CD4-positive, alpha-beta T cell treated with Interleukin-10 for 1 hour (primary cell): ENCODE measurements at regions not wholly inside any gene's neighbourhood (a gene's known extent, or its start where the extent isn't known, plus 50 kb on each side); places are given as distances from the start of the nearest gene placed in this dataset.
"Not testable (repeated sequence)": the region's sequence is repeated elsewhere in the genome, so short reads cannot be mapped to it uniquely, and the experiment has no call there.

Experiments
- DNase-seq: peaks from one replicate; pipeline ENCODE4 v3.0.0-alpha.2; 2020

GRCh38 chr6:11403035-11403601 is 134.4 kb upstream of the TMEM170B start:
- no peak for DNase-seq

DNA sequence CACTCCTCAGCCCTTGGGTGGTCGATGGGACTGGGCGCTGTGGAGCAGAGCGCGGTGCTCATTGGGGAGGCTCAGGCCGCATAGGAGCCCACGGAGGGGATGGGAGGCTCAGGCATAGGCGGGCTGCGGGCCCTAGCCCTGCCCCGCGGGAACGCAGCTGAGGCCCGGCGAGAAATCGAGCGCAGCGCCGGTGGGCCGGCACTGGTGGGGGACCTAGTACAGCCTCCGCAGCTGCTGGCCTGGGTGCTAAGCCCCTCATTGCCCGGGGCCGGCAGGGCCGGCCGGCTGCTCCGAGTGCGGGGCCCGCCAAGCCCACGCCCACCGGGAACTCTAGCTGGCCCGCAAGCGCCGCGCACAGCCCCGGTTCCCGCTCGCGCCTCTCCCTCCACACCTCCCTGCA is 135.0 kb upstream of the TMEM170B start:
- not testable (repeated sequence) for DNase-seq

- DNase-seq = not testable (repeated sequence)
Observed at GRCh38 chr6:11401954-11402353, 135.6 kb upstream of the TMEM170B start.

DNA sequence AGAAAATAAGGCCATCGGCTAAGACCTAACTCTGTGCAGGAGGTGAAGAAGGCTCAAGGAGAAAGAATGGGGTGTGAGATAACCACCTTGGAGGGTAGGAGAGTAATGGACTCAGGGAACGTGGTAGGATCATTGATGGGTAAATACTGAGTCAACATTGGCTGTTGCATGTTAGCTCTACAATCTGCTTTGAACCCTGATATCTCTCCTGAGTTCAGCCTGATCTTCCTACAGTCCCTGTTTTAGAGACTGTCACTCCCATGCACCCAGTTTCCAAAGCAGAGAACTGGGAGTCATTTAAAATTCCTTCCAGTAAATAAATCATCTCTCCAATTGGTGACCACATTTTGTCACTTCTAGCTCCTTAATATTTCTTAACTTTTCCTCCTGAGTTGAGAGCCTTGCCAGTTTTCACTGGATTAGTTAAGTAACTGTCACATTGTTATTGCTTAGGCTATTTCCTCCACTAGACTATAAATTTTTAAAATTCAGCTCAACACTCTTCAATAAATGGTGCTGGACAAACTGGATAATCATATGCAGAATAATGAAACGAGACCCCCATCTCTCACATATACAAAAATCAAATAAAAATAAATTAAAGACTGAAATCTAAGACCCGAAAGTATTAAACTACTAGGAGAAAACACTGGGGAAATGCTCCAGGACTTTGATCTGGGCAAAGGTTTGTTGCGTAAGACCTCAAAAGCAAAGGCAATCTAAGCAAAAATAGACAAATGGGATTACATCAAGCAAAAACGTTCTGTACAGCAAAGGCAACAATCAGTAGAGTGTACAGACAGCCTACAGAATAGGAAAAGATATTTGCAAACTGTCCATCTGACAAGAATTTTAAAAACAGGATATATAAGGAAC is 138.9 kb upstream of the TMEM170B start:
- no peak for DNase-seq

DNA sequence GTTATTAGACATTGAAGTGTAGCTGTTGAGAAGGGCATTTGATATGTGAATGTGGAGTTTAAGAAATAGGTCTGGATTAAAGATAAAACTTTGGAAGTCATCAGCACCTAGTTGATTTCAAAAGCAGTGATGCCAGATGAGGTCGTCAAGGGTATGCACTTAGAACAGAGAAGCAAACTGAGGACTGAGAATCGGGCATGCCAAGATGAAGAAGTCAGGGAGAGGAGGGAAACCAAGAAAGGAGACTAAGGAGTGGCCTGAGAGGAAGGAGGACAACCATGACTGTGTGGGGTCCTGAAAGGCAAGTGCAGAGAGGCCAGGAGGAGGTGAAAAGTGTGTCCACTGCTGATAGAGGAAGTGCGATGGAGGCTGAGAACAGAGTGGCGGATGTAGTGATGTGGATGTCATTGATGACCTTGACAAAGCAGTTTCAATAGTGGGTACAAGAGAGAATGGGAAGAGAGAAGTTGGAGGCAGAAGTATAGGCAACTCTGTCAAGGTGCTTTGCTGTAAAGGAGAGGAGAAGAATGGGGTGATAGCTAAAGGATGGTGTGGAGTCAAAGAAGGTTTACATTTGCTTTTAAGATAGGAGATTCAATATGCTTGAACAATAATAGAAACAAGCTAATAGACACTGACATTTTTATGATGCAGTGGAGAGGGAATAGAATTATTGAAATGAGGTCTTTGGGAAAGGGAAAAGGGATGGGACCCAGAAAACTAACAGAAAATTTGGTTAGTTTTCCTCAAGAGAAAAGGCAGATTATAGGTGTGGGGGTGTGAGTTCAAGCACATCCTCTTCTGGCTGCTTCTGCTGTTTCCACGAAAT is 139.7 kb upstream of the TMEM170B start:
- DNase-seq = no peak

GRCh38 chr6:11396860-11397259 is 140.7 kb upstream of the TMEM170B start:
- no peak for DNase-seq

- DNase-seq = no peak
Observed at GRCh38 chr6:11393713-11394627, 143.6 kb upstream of the TMEM170B start.

DNA sequence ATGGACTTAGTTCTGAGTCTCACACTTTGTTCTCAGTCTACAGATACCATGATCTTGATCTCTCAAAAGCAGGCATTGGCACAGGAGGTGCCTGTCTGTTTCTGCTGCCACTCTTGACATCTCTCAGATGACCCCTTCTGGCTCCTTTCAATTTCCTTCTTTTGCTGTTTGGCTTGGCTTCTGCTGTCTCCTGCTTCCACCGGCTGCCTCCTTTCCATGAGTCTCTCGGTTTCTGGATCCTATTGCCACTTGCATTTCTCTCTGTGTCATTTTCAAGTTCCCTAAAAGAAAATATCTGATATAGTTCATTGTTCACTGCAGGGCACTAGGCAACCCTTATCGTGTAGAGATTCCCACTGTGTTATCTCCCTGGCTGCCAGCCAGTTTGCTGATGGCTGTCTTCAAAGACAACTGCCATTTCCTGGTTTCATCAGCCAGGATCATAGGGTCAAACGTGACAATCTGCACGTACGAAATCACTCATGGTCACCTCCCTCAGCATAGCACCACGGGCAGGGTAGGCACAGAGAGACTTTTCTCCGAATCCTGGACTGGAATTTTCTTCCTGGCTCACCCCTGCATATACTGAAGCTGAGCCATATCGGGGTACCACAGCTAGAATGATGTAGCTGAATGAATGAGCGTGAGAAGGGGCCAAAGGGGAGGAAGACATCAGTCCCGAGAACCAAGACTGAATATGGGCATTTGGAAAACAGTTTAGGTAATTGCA is 144.6 kb upstream of the TMEM170B start:
- no peak for DNase-seq

- no peak for DNase-seq
Observed at GRCh38 chr6:11391934-11392777, 145.4 kb upstream of the TMEM170B start.

DNA sequence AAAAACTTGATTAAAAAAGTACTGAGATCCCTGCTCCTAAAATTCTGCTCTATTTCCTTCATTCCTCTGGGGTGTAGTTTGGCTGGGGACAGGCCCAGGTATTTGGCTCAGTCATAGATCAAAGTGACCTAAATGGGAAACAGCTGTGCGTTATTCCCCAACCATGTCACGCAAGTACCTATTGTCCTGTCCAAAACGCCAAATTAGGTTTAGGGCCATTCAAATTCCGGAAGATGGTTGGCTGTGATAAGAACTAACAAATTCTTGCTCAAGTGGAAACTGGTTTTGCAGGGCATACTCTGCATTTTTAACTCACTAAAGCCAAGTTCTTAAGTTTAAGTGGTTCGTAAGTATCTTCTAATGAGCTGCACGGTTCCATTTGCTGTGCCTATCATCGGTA is 147.6 kb upstream of the TMEM170B start:
- DNase-seq = no peak

DNA sequence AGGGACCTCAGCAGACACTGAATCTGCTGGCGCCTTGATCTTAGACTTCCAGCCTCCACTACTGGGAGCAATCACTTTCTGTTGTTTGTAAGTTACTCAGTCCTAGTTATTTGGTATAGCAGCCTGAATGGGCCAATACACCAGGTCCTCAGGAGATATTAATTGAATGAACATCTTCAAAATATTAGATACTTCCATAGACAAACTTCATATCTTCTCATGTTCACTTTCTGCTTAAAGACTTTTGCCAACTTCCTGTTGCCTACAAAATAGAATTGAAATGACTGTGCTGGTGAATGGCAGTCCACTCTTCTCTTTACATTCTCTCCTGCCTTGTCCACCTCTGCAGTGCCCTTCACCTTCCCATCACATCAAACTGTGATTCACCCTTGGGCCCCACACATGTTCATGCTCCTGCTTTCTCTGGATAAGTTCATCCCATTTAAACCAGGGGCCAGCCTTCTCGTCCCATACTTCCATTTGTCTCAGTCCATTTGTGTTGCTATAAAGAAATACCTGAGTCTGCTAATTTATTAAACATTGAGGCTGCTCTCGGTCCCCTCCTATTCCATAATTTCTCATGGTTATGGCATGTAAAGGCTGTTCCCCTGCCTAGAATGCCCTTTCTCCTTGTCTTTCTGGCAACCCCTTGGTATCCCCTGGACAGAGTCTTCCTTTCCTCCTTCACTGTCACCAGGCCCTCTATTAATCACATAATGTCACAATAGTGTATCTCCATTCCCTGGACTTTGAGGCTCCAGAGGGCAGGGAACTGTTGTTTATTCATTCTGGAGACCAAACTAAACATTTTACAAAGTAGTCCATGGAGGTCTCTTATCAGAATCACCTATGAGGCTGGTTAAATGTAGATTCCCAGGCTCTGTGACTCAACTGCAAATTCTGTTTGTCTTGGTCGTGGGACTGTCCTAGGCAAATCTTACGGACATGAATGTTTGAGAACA is 148.3 kb upstream of the TMEM170B start:
- DNase-seq = no peak

GRCh38 chr6:11387707-11388430 is 149.7 kb upstream of the TMEM170B start:
- DNase-seq = no peak

DNA sequence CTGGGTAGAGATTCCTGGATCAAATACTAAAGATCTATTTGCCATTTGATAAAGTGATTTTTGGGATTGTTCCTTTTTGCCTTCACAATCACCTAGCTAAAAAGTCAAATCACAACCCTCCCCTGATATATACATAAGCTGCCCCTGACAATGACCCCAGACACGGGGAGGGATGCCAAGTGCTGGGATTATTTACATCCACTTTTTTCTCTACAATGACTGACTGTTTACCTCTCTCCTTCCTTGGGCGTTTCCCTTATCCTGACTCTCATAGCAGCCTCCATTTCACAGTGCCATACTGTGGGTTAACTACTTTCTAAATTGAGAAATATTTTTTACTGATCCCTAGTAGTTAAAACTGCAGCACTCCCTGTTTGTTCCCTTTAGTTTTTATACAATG is 150.8 kb upstream of the TMEM170B start:
- no peak for DNase-seq

GRCh38 chr6:11386323-11386722 is 151.2 kb upstream of the TMEM170B start:
- no peak for DNase-seq

- DNase-seq = no peak
Observed at GRCh38 chr6:11384531-11385309, 152.3 kb upstream of the NEDD9 start.

DNA sequence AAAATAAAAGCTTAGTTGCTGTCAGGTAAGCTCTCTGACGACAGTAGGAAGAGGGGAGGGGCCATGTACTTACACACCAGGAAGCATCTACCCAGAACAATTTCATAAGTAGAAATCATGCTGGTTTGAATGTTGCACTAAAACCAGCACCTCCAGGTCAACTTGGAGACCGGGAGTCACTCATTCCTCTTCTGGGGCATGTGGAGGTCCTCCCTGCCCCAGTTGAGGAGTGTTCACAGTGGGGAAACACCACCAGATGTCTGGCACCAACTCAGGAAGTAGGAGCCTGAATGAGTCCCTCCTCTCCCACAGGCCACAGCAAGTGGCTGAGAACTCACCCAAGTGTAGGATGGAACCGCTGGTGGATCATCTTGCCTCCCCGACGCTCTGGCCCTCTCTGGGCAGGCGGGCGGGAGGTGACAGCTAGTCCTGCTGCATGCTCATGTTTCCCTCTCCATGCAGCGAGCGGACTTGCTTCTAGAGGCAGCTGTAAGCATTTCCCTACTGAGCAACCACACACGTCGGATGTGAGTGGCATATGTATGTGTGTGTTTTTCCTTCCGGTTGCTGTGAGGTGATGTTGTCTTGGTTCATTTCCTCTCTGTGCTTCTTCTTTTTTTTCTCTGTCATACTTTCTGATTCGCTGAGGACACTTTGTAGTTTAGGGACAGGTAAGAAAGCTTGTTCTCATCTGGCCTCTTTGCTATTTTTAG is 149.5 kb upstream of the NEDD9 start:
- DNase-seq = peak; percentile 85

- DNase-seq = no peak
Observed at GRCh38 chr6:11380969-11381744, 148.7 kb upstream of the NEDD9 start.
